Peyer's patch (tissue), 4 donors: ENCODE measurements at regions not wholly inside any gene's neighbourhood (a gene's known extent, or its start where the extent isn't known, plus 50 kb on each side); places are given as distances from the start of the nearest gene placed in this dataset.

Experiments used
- POLR2A ChIP-seq, 2 donors: fragments of 450-650 bp; IDR thresholded peaks; one replicate each; pipeline ENCODE4 v1.5.1; 2017; ENCODE audit warnings: antibody characterized with exemption in 2 of 2, mild to moderate bottlenecking in 2 of 2, moderate library complexity in 2 of 2
- TF ChIP-seq, protein P1 (sequence below), 6 experiments: fragments of 450-650 bp in 4 of 6; fragments of 200-600 bp in 2 of 6; sonication (generic) in 1 of 6; IDR thresholded peaks; one replicate each; pipeline ENCODE4 v1.5.1; 2017 to 2019; ENCODE audit warnings: antibody characterized with exemption in 6 of 6, mild to moderate bottlenecking in 3 of 6, moderate library complexity in 1 of 6

DNA sequence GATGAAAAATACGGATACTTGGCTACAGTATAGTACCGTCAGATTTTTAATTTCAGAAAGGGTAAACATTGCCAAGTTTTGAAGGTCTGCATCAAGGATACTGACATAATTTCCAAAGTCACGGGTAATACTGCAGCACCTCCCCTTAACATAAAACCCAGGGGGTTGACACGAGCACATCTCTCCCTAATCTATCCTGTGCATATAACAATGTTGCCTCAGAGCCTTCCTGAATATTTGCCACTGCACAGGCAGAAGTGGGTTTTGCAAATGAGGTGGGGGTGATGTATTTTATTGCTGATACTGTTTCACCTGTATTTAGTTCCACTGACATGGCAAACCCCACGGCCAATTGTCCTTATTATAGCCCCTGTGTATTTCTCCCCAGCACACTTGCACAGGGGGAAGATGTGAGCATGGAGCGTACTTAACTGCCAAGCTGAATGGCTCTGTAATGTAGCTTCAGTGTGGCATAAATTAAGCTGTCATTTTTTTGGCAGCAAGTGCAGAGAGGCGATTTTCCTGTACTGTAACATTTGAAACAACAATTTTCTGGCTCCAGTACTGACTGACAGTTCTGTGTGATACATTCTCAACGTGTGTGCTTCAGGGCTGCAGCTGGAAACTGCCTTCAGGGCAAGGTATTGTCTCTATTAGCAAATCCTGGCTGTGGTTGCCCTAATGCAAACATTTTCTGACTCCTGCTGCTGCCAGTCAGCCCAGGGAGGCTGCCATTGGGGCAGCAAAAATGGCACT is 299.6 kb upstream of the SP4 start:
- TF ChIP-seq, protein P1, sequence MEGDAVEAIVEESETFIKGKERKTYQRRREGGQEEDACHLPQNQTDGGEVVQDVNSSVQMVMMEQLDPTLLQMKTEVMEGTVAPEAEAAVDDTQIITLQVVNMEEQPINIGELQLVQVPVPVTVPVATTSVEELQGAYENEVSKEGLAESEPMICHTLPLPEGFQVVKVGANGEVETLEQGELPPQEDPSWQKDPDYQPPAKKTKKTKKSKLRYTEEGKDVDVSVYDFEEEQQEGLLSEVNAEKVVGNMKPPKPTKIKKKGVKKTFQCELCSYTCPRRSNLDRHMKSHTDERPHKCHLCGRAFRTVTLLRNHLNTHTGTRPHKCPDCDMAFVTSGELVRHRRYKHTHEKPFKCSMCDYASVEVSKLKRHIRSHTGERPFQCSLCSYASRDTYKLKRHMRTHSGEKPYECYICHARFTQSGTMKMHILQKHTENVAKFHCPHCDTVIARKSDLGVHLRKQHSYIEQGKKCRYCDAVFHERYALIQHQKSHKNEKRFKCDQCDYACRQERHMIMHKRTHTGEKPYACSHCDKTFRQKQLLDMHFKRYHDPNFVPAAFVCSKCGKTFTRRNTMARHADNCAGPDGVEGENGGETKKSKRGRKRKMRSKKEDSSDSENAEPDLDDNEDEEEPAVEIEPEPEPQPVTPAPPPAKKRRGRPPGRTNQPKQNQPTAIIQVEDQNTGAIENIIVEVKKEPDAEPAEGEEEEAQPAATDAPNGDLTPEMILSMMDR (IDR thresholded peaks at IDR 0.05), result no peak
- no peak for TF ChIP-seq POLR2A (IDR thresholded peaks at IDR 0.05)
